ENCODE measurements at regions not wholly inside any gene's neighbourhood (a gene's known extent, or its start where the extent isn't known, plus 50 kb on each side); places are given as distances from the start of the nearest gene placed in this dataset.

DNA sequence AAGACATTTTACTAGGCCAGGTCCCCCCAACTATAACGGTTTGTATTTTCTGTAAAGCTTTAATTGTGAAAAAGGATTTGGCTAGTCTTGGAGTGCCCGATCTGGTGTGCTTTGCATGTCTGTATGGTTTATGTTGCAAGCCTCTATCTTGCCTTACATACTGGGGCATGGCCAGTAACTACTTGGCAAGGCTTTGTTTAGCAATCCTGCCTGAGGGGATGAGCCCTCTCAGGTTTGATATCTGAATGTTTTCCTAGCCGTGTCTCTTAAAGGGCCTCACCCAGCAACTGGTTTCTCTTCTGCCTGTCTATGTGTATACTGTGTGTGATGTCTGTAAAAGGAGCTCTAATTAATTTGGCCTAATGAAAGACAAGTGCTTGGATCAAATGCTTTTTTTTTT, 61.3 kb upstream of the SPINK5 start:
- H3K9me3 ChIP-seq (ENCODE audit: low read depth) = no peaks in the 10 kb centered on the region
- no peak overlapping the region for H3K4me3 ChIP-seq
- no peaks in the 10 kb centered on the region for H3K9me2 ChIP-seq (ENCODE audit: insufficient read depth)
- no peaks in the 10 kb centered on the region for H3F3A ChIP-seq (ENCODE audit: insufficient read depth)
- H4K20me1 ChIP-seq (ENCODE audit: insufficient read depth) = no peaks in the 10 kb centered on the region
- no peak overlapping the region for H3K27ac ChIP-seq
- H3K4me2 ChIP-seq (ENCODE audit: unreplicated experiment) = no peak overlapping the region
- H2AFZ ChIP-seq = no peak overlapping the region
- no peak for DNase-seq
- H3K79me2 ChIP-seq (ENCODE audit: insufficient read depth) = no peaks in the 10 kb centered on the region
- no peaks in the 10 kb centered on the region for H3K4me1 ChIP-seq (ENCODE audit: insufficient read depth)
- no peak overlapping the region for H3K9ac ChIP-seq
- WGBS, 2 experiments (ENCODE audit: low coverage in 1 of 2, low lambda C conversion rate in 2 of 2, missing lambda C conversion rate in 2 of 2) = 3 to 23% methylated on average over 3 of the region's 3 CpGs
- TF ChIP-seq EZH2 (IDR thresholded peaks at IDR 0.05; ENCODE audit: insufficient read depth, poor library complexity, severe bottlenecking) (no peak), EZH2phosphoT487 (IDR thresholded peaks at IDR 0.05; ENCODE audit: insufficient read depth, low read depth) (no peak)
- no peaks in the 10 kb centered on the region for H3K27me3 ChIP-seq (replicated peaks; ENCODE audit: insufficient read depth)
- in situ Hi-C loops (cut with MboI) = no loop called here
- no peaks in the 10 kb centered on the region for H3K36me3 ChIP-seq (ENCODE audit: low read depth)

DNA sequence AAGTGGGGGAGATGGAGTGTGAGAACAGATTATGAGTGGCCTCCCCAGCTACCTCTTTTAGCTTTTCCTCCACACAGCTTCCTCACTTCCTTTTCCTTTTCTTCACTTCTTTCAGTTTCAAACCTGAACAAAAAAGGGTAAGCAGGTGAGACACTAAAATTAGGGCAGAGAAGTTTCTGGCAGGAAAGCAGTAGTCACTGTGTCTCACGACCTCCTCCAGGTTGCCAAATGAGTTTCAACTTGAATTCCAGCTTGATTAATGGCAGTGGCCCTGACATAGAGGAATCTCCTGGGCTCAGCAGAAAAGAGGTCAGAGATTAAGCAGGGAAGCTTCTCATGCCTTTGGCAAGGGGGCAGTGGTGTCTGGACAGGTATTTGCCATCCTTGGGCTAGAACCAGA, 63.7 kb upstream of the SPINK5 start:
- Histone ChIP-seq H3K9me2 (ENCODE audit: insufficient read depth) (no peaks in the 10 kb centered on the region), H3K4me1 (ENCODE audit: insufficient read depth) (no peaks in the 10 kb centered on the region), H3F3A (ENCODE audit: insufficient read depth) (no peaks in the 10 kb centered on the region), H4K20me1 (ENCODE audit: insufficient read depth) (no peaks in the 10 kb centered on the region), H2AFZ (no peak overlapping the region), H3K4me3 (no peak overlapping the region), H3K9me3 (ENCODE audit: low read depth) (no peaks in the 10 kb centered on the region), H3K36me3 (ENCODE audit: low read depth) (no peaks in the 10 kb centered on the region), H3K27ac (no peak overlapping the region), H3K27me3 (replicated peaks; ENCODE audit: insufficient read depth) (no peaks in the 10 kb centered on the region), H3K79me2 (ENCODE audit: insufficient read depth) (no peaks in the 10 kb centered on the region), H3K4me2 (ENCODE audit: unreplicated experiment) (no peak overlapping the region), H3K9ac (no peak overlapping the region)
- no peak for DNase-seq
- 0 to 6% methylated on average over 1 of the region's 1 CpG for WGBS, 2 experiments (ENCODE audit: low coverage in 1 of 2, low lambda C conversion rate in 2 of 2, missing lambda C conversion rate in 2 of 2)
- no peak for TF ChIP-seq EZH2 (IDR thresholded peaks at IDR 0.05; ENCODE audit: insufficient read depth, poor library complexity, severe bottlenecking)
- TF ChIP-seq EZH2phosphoT487 (IDR thresholded peaks at IDR 0.05; ENCODE audit: insufficient read depth, low read depth) = no peak
- in situ Hi-C loops (cut with MboI) = no loop called here

DNA sequence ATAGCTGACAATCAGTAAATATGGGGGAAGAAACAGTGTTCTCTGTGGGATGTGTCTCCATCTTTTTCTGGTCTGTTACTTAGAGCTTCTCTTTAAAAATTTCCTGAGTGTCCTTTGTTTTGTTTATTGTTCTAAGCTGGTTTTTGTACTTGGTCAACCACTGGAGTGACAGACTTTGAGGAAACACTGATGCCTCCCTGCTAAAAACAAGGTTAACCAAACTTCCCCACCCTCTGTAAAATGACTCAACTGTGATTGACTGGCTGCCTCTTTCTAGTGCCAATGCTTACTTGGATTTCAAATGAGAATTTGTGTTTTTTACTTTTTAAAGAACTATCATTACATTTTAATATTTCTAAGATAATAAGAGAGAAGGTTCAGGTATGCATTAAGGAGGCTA, 65.1 kb upstream of the SPINK5 start:
- DNase-seq = no peak
- H3F3A ChIP-seq (ENCODE audit: insufficient read depth) = no peaks in the 10 kb centered on the region
- H3K4me2 ChIP-seq (ENCODE audit: unreplicated experiment) = no peak overlapping the region
- H2AFZ ChIP-seq = no peak overlapping the region
- H3K36me3 ChIP-seq (ENCODE audit: low read depth) = no peaks in the 10 kb centered on the region
- no peaks in the 10 kb centered on the region for H3K9me3 ChIP-seq (ENCODE audit: low read depth)
- H3K79me2 ChIP-seq (ENCODE audit: insufficient read depth) = no peaks in the 10 kb centered on the region
- H3K27ac ChIP-seq = no peak overlapping the region
- in situ Hi-C loops (cut with MboI) = no loop called here
- no peaks in the 10 kb centered on the region for H3K27me3 ChIP-seq (replicated peaks; ENCODE audit: insufficient read depth)
- no peak overlapping the region for H3K4me3 ChIP-seq
- no peaks in the 10 kb centered on the region for H4K20me1 ChIP-seq (ENCODE audit: insufficient read depth)
- H3K9me2 ChIP-seq (ENCODE audit: insufficient read depth) = no peaks in the 10 kb centered on the region
- H3K4me1 ChIP-seq (ENCODE audit: insufficient read depth) = no peaks in the 10 kb centered on the region
- TF ChIP-seq EZH2phosphoT487 (IDR thresholded peaks at IDR 0.05; ENCODE audit: insufficient read depth, low read depth) (no peak), EZH2 (IDR thresholded peaks at IDR 0.05; ENCODE audit: insufficient read depth, poor library complexity, severe bottlenecking) (no peak)
- no peak overlapping the region for H3K9ac ChIP-seq

DNA sequence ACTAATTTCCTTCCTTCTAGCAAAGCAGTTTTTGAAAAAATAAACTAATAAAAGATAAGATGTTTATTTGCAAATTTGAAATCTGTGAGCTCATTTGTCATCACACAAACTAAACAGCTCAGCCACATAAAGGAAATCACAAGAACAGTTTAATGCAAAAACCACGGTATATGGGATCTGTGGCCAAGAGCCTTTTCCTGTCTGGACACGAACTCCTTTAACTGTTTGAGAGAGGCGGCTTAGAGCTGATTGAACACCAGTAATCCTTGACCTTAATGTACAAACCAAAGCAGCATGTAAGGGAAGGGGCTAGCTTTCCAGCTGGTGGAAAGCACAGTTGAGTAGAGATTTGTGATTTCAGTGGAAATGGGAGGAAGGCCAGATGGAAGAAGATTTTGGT, 66.3 kb upstream of the SPINK5 start:
- Histone ChIP-seq H3K4me2 (ENCODE audit: unreplicated experiment) (no peak overlapping the region), H3K9me3 (ENCODE audit: low read depth) (no peaks in the 10 kb centered on the region), H4K20me1 (ENCODE audit: insufficient read depth) (no peaks in the 10 kb centered on the region), H3K27me3 (replicated peaks; ENCODE audit: insufficient read depth) (no peaks in the 10 kb centered on the region), H3K36me3 (ENCODE audit: low read depth) (no peaks in the 10 kb centered on the region), H3K9ac (no peak overlapping the region), H3K4me3 (no peak overlapping the region), H3K4me1 (ENCODE audit: insufficient read depth) (no peaks in the 10 kb centered on the region), H3F3A (ENCODE audit: insufficient read depth) (no peaks in the 10 kb centered on the region), H3K27ac (no peak overlapping the region), H2AFZ (no peak overlapping the region), H3K9me2 (ENCODE audit: insufficient read depth) (no peaks in the 10 kb centered on the region), H3K79me2 (ENCODE audit: insufficient read depth) (no peaks in the 10 kb centered on the region)
- 18 to 19% methylated on average over 3 of the region's 3 CpGs for WGBS, 2 experiments (ENCODE audit: low coverage in 1 of 2, low lambda C conversion rate in 2 of 2, missing lambda C conversion rate in 2 of 2)
- TF ChIP-seq EZH2phosphoT487 (IDR thresholded peaks at IDR 0.05; ENCODE audit: insufficient read depth, low read depth) = no peak
- no peak for TF ChIP-seq EZH2 (IDR thresholded peaks at IDR 0.05; ENCODE audit: insufficient read depth, poor library complexity, severe bottlenecking)
- in situ Hi-C loops (cut with MboI) = no loop called here
- no peak for DNase-seq

DNA sequence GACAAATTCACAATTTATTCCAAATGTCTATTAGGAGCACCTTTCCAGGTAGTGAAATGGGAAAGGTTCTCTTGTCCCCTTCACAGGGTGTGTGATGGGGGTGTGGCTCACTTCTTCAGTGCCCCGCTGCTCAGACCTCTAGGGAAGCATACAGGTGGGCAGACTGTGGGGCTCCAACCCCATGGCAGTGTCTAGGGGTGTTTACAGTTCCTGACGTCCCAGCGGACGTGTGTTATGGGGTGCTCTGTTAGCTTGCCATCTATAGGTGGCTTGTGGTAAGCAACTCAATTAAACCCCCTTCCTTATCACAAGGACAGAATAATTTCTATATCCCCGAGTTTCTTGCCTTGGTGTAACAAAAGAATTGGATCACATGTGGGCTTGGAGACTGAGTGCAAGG, 67.4 kb upstream of the SPINK5 start:
- TF ChIP-seq EZH2 (IDR thresholded peaks at IDR 0.05; ENCODE audit: insufficient read depth, poor library complexity, severe bottlenecking) = no peak
- no peak for TF ChIP-seq EZH2phosphoT487 (IDR thresholded peaks at IDR 0.05; ENCODE audit: insufficient read depth, low read depth)
- H2AFZ ChIP-seq = no peak overlapping the region
- no peaks in the 10 kb centered on the region for H3K27me3 ChIP-seq (replicated peaks; ENCODE audit: insufficient read depth)
- no peaks in the 10 kb centered on the region for H3K36me3 ChIP-seq (ENCODE audit: low read depth)
- H4K20me1 ChIP-seq (ENCODE audit: insufficient read depth) = no peaks in the 10 kb centered on the region
- no peaks in the 10 kb centered on the region for H3F3A ChIP-seq (ENCODE audit: insufficient read depth)
- no peak overlapping the region for H3K4me3 ChIP-seq
- no peaks in the 10 kb centered on the region for H3K9me3 ChIP-seq (ENCODE audit: low read depth)
- 23 to 26% methylated on average over 5 of the region's 5 CpGs for WGBS, 2 experiments (ENCODE audit: low coverage in 1 of 2, low lambda C conversion rate in 2 of 2, missing lambda C conversion rate in 2 of 2)
- H3K4me1 ChIP-seq (ENCODE audit: insufficient read depth) = no peaks in the 10 kb centered on the region
- H3K79me2 ChIP-seq (ENCODE audit: insufficient read depth) = no peaks in the 10 kb centered on the region
- H3K9ac ChIP-seq = no peak overlapping the region
- H3K9me2 ChIP-seq (ENCODE audit: insufficient read depth) = no peaks in the 10 kb centered on the region
- no peak overlapping the region for H3K27ac ChIP-seq
- DNase-seq = no peak
- H3K4me2 ChIP-seq (ENCODE audit: unreplicated experiment) = no peak overlapping the region
- in situ Hi-C loops (cut with MboI) = no loop called here
